ENCODE measurements at regions not wholly inside any gene's neighbourhood (a gene's known extent, or its start where the extent isn't known, plus 50 kb on each side); places are given as distances from the start of the nearest gene placed in this dataset.

DNA sequence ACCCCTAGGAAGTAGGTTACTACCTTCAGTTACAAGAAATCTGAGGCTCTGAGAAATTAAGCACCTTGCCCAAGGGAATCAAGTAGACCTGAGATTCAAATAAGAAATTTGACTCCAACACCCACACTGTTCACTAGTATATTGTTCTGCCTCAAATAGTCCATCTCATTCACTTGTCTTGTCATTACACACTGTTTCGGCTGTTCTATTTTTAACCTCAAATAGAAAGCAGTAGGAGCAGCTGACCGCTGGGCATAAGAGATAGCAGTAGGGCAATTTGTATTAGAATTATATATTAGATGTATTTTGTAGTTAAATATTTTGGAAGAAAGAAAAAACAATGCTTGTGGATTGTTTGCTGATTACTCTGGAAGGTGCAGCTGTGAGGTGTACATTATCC lies 185.1 kb downstream of the INHBA start:
- Histone ChIP-seq H3K36me3 (ENCODE audit: insufficient read depth, low read depth, low read length) (no peaks in the 10 kb centered on the region), H3K4me3 (ENCODE audit: low read length) (no peak overlapping the region), H3K9ac (ENCODE audit: low read depth, low read length) (no peak overlapping the region), H3K27ac (ENCODE audit: low read length) (no peak overlapping the region), H3K9me3 (ENCODE audit: insufficient read depth, low read depth, low read length) (peaks cover 8% of the 10 kb centered on the region), H3K27me3 (ENCODE audit: insufficient read depth, low read length) (no peaks in the 10 kb centered on the region), H3K4me1 (ENCODE audit: insufficient read depth, low read length) (no peaks in the 10 kb centered on the region)

DNA sequence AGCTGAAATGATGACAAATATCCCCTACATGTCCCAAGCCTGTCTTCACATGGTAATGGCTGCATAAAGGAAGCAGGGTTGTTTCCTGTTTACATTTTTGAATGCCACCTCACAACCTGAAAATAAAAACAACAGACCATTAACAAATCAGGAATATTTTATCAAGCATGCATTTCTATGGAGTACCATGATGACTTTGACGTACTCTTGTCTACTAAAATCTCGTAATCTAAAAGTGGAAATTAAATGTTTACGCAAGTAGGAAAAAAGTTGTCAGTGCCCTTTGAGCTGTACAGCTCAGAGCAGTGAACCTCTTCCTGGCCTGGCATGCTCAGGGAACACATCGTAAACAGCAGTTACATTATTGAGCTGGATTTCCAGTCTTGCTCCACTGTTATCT lies 194.1 kb downstream of the INHBA start:
- no peak overlapping the region for H3K27ac ChIP-seq (ENCODE audit: low read length)

DNA sequence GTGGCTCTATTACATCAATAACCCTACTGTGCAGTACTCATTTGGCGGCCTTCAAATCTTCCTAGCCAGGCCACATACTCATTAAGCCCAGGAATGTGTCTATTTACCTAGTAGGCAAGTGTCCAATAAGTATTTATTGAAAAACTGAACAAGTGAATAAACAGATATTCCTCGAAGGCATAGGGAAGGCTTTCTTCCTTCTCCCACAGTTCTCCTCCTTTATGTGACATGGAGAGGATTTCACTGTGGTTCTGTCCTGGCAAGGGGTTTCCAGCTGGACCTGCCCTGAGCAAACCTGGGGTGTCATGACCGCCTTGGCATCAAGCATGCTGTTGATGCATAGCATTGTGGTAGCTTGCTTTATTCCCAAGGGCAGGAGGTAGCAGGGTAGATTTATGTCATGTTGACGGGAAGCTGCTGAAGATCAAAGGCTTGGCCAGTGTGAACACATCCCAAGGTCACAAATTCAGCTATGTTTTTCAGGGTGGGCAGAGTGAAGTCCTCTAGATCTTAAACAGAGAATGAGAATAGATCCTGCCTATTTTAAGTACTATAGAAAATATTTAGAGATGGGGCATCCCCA lies 195.1 kb downstream of the INHBA start:
- no peak overlapping the region for H3K4me3 ChIP-seq (ENCODE audit: low read length)
- no peaks in the 10 kb centered on the region for H3K9me3 ChIP-seq (ENCODE audit: insufficient read depth, low read depth, low read length)
- no peak overlapping the region for H3K9ac ChIP-seq (ENCODE audit: low read depth, low read length)
- no peaks in the 10 kb centered on the region for H3K27me3 ChIP-seq (ENCODE audit: insufficient read depth, low read length)
- H3K36me3 ChIP-seq (ENCODE audit: insufficient read depth, low read depth, low read length): no peaks in the 10 kb centered on the region
- H3K27ac ChIP-seq (ENCODE audit: low read length): no peak overlapping the region
- peaks cover 4% of the 10 kb centered on the region; the same call in 1 of the 2 replicates for H3K4me1 ChIP-seq (ENCODE audit: insufficient read depth, low read length)

More for the DNA sequence above, 194.1 kb downstream of the INHBA start:
- H3K36me3 ChIP-seq (ENCODE audit: insufficient read depth, low read depth, low read length): no peaks in the 10 kb centered on the region
- no peaks in the 10 kb centered on the region for H3K27me3 ChIP-seq (ENCODE audit: insufficient read depth, low read length)
- H3K4me3 ChIP-seq (ENCODE audit: low read length): no peak overlapping the region
- H3K9ac ChIP-seq (ENCODE audit: low read depth, low read length): no peak overlapping the region
- no peaks in the 10 kb centered on the region for H3K9me3 ChIP-seq (ENCODE audit: insufficient read depth, low read depth, low read length)
- H3K4me1 ChIP-seq (ENCODE audit: insufficient read depth, low read length): peaks cover 4% of the 10 kb centered on the region; the same call in 1 of the 2 replicates

DNA sequence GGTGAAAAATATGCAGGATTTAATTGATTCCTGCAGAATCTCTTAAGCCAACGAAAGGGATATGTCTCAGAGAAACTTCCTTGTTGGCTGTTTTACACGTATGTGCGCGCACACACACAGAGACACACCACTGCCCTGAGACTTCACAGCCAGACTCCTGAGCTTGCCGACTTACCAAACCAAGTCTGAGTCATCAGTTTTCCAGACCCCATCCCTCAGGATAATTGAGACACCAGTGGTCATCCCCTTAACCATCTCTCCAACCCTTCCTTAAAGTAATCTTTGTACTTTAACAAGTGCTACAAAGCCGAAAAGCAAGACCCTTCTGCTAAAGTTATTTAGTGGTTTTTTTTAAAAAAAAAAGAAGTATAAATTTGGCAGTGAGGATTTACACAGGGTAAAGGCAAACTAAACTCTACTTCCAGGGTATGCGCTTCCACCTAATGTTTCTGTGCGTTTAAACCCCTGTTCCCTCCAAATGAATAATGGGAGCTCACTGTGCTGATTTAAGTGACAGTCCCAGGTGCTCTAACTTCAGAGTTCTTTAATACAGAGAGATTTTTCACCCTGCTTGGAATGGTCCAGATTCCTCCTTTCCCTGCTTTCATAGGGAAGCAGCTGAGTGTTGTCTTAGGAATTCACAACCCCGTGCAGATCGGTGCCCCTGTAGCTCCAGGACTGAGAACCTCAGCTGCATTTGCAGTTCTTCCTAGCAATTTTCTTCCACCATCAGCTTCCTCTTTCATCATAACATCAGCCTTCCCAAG lies 198.5 kb downstream of the INHBA start:
- no peak overlapping the region for H3K4me3 ChIP-seq (ENCODE audit: low read length)
- H3K9me3 ChIP-seq (ENCODE audit: insufficient read depth, low read depth, low read length): no peaks in the 10 kb centered on the region
- peaks cover 4% of the 10 kb centered on the region for H3K4me1 ChIP-seq (ENCODE audit: insufficient read depth, low read length)
- H3K27ac ChIP-seq (ENCODE audit: low read length): no peak overlapping the region
- H3K36me3 ChIP-seq (ENCODE audit: insufficient read depth, low read depth, low read length): no peaks in the 10 kb centered on the region
- no peaks in the 10 kb centered on the region for H3K27me3 ChIP-seq (ENCODE audit: insufficient read depth, low read length)
- no peak overlapping the region for H3K9ac ChIP-seq (ENCODE audit: low read depth, low read length)

DNA sequence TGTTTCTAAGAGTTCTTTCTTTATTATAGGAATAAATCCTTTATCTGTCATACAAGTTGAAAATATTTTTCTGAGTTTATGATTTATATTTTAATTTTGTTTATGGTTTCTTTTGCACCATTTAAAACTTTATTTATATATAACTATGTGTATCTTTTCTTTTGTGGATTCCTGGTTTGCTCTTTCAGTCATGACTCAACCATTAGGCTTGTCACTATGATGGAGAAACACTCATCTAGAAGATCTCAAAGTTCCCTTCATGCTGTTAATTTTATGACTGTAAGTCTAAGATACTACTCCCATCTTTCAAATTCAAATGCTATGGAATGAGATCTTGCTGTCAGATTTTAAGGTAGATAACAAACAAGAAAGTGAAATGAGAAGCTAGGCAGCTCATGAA lies 199.5 kb downstream of the INHBA start:
- Histone ChIP-seq H3K27ac (ENCODE audit: low read length) (no peak overlapping the region), H3K9me3 (ENCODE audit: insufficient read depth, low read depth, low read length) (no peaks in the 10 kb centered on the region), H3K27me3 (ENCODE audit: insufficient read depth, low read length) (no peaks in the 10 kb centered on the region), H3K9ac (ENCODE audit: low read depth, low read length) (no peak overlapping the region), H3K36me3 (ENCODE audit: insufficient read depth, low read depth, low read length) (no peaks in the 10 kb centered on the region), H3K4me1 (ENCODE audit: insufficient read depth, low read length) (peaks cover 2% of the 10 kb centered on the region), H3K4me3 (ENCODE audit: low read length) (no peak overlapping the region)

DNA sequence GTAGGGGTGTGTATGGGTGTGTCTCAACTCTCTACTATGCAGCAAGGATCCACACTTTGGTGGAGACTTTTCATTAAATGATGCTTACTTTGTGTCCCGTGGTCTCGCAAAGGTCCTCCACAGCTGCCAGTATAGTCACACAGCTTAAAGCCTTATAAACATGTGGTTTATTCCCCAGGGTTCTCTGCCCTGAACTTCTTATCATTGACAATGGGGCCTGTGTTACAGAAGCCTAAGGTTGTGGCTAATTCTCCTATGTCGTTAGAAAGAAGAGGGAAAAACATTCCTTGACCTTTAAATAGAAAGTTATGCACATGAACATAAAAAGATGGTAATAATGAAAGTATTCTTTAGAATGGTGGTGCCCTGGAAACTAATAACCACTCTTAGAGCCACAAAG lies 201.4 kb downstream of the INHBA start:
- no peak overlapping the region for H3K4me3 ChIP-seq (ENCODE audit: low read length)
- no peaks in the 10 kb centered on the region for H3K27me3 ChIP-seq (ENCODE audit: insufficient read depth, low read length)
- H3K9me3 ChIP-seq (ENCODE audit: insufficient read depth, low read depth, low read length): no peaks in the 10 kb centered on the region
- H3K27ac ChIP-seq (ENCODE audit: low read length): no peak overlapping the region
- H3K9ac ChIP-seq (ENCODE audit: low read depth, low read length): no peak overlapping the region
- H3K4me1 ChIP-seq (ENCODE audit: insufficient read depth, low read length): no peaks in the 10 kb centered on the region; the same call in 1 of the 2 replicates
- no peaks in the 10 kb centered on the region for H3K36me3 ChIP-seq (ENCODE audit: insufficient read depth, low read depth, low read length)

DNA sequence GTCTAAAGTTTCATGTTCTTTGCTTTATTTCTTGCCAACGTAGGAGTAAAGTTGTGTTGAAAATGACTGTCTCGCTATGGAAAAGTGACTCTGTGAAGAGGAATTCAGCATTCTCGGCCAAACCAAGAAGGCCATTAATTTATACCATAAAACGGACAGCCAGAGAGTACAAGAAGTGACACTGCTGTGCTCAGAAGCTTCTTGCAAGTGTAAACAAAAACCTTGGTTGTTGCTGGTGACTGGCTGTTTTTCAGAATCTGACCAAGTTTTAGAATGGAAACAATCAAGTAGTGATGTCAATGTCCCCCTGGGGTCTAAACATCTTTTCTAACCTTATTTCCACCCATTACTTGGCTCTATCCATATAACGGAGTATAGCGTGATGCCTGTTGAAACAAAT lies 201.9 kb downstream of the INHBA start:
- Histone ChIP-seq H3K4me1 (ENCODE audit: insufficient read depth, low read length) (no peaks in the 10 kb centered on the region; the same call in 1 of the 2 replicates), H3K36me3 (ENCODE audit: insufficient read depth, low read depth, low read length) (no peaks in the 10 kb centered on the region), H3K27ac (ENCODE audit: low read length) (no peak overlapping the region), H3K27me3 (ENCODE audit: insufficient read depth, low read length) (no peaks in the 10 kb centered on the region), H3K9ac (ENCODE audit: low read depth, low read length) (no peak overlapping the region), H3K4me3 (ENCODE audit: low read length) (no peak overlapping the region), H3K9me3 (ENCODE audit: insufficient read depth, low read depth, low read length) (no peaks in the 10 kb centered on the region)

DNA sequence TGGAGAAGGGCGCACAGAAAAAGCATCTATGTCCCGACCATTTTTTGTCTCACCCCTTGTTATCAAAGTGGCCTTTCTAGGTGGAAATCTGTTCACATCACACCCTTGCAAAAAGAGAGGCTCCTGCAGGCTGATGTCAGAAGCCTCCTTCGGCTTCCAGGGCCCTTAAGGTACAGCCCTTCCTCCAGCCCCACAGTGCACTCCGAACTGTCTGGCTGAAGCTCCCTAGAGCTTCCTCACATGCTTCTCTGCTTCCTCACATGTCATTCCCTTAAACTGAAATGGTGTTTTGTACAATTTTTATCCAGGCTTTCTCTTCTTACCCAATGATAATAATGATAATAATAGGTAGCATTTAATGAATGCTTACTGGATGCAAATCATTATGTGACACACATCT lies 210.3 kb downstream of the INHBA start:
- H3K4me3 ChIP-seq (ENCODE audit: low read length): no peak overlapping the region
- no peaks in the 10 kb centered on the region for H3K27me3 ChIP-seq (ENCODE audit: insufficient read depth, low read length)
- H3K27ac ChIP-seq (ENCODE audit: low read length): no peak overlapping the region
- no peaks in the 10 kb centered on the region for H3K4me1 ChIP-seq (ENCODE audit: insufficient read depth, low read length)
- H3K9me3 ChIP-seq (ENCODE audit: insufficient read depth, low read depth, low read length): no peaks in the 10 kb centered on the region
- no peaks in the 10 kb centered on the region for H3K36me3 ChIP-seq (ENCODE audit: insufficient read depth, low read depth, low read length)
- no peak overlapping the region for H3K9ac ChIP-seq (ENCODE audit: low read depth, low read length)

DNA sequence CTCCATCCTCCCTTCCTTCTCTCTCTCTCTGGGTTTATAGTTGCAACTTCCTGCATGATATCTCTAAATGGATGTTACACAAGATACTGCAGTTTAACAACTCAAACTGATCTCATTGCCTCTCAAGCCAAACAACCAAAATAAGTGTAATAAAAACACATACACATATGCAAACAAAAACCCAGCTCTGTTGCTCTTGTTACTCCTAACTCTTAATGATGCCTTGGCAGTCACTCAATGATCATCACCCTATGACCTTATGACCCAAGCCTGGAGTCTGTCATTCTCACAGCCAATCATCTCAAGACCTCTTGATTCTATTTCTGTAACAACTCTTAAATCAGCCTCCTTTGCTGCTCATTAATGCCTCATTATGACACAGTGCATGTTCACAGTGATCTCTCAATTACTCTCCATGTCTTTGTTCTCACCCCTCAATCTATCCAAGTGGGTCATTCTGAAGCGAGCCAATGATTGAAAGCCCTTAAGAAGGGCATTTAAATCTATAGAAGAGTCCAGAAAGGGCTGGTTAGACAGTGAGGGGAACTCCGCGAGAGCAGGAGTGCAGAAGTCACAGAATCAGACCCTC lies 210.9 kb downstream of the INHBA start:
- no peaks in the 10 kb centered on the region for H3K9me3 ChIP-seq (ENCODE audit: insufficient read depth, low read depth, low read length)
- no peaks in the 10 kb centered on the region for H3K27me3 ChIP-seq (ENCODE audit: insufficient read depth, low read length)
- no peak overlapping the region for H3K9ac ChIP-seq (ENCODE audit: low read depth, low read length)
- no peak overlapping the region for H3K27ac ChIP-seq (ENCODE audit: low read length)
- H3K36me3 ChIP-seq (ENCODE audit: insufficient read depth, low read depth, low read length): no peaks in the 10 kb centered on the region
- H3K4me3 ChIP-seq (ENCODE audit: low read length): no peak overlapping the region
- no peaks in the 10 kb centered on the region for H3K4me1 ChIP-seq (ENCODE audit: insufficient read depth, low read length)

DNA sequence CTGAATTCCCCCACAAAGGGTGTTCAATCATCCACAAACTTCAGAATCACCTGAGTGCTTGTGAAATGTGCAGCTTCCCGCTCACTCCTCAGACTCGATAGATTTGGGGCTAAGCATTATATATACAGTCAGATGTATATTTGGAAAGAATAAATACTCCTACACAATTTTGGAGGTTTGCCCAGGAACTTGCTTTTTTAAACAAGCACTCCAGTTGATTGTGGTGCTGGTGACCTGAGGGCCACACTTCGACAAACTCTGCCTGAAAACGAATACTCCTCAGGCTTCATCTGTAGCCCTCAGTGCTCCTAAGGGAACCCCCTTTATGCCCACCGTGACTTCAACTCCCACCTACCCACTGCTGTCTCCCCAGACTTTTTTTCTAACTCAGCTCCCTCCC lies 211.6 kb downstream of the INHBA start:
- H3K27ac ChIP-seq (ENCODE audit: low read length): no peak overlapping the region
- no peak overlapping the region for H3K4me3 ChIP-seq (ENCODE audit: low read length)
- H3K27me3 ChIP-seq (ENCODE audit: insufficient read depth, low read length): no peaks in the 10 kb centered on the region
- no peaks in the 10 kb centered on the region for H3K4me1 ChIP-seq (ENCODE audit: insufficient read depth, low read length)
- no peaks in the 10 kb centered on the region for H3K9me3 ChIP-seq (ENCODE audit: insufficient read depth, low read depth, low read length)
- no peaks in the 10 kb centered on the region for H3K36me3 ChIP-seq (ENCODE audit: insufficient read depth, low read depth, low read length)
- H3K9ac ChIP-seq (ENCODE audit: low read depth, low read length): no peak overlapping the region

DNA sequence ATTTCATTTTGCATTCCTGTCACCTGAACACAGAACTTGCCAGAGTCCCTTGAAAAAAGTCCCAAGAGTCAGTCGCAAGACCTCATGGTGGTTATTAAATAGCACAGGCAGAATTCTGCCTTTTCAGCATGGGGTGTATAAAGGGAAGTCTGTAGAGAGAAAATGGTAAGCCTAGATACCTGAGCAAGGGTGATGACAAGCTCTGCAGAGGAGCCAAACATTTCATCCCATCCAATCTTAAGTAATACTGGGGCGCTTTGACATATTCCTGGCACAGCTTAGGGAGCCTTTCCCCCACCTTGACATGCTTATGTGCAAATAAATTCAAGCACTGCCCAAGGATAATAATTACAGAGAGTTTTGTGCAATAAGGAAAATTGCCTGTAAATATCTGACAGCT lies 213.0 kb downstream of the INHBA start:
- H3K9me3 ChIP-seq (ENCODE audit: insufficient read depth, low read depth, low read length): no peaks in the 10 kb centered on the region
- H3K27me3 ChIP-seq (ENCODE audit: insufficient read depth, low read length): no peaks in the 10 kb centered on the region
- no peaks in the 10 kb centered on the region for H3K4me1 ChIP-seq (ENCODE audit: insufficient read depth, low read length)
- no peaks in the 10 kb centered on the region for H3K36me3 ChIP-seq (ENCODE audit: insufficient read depth, low read depth, low read length)
- no peak overlapping the region for H3K27ac ChIP-seq (ENCODE audit: low read length)
- no peak overlapping the region for H3K4me3 ChIP-seq (ENCODE audit: low read length)
- H3K9ac ChIP-seq (ENCODE audit: low read depth, low read length): no peak overlapping the region

Data from iPS-20b (cell line).